G401.6 (cell line): ENCODE measurements at regions not wholly inside any gene's neighbourhood (a gene's known extent, or its start where the extent isn't known, plus 50 kb on each side); places are given as distances from the start of the nearest gene placed in this dataset.
"Not testable (repeated sequence)": the region's sequence is repeated elsewhere in the genome, so short reads cannot be mapped to it uniquely, and the experiment has no call there.

Source experiments
- FAIRE-seq: peaks from 2 replicates; lab custom pipeline; 2012; peaks lifted over from hg19 to GRCh38; lab: Jason Lieb, UNC

- no peak for FAIRE-seq
Observed at GRCh38 chr13:65497265-65497664, 1732.9 kb downstream of the PCDH9 start.

- not testable (repeated sequence) for FAIRE-seq
Observed at GRCh38 chr13:65490725-65491124, 1739.4 kb downstream of the PCDH9 start.

- no peak for FAIRE-seq
Observed at GRCh38 chr13:65488606-65489005, 1741.5 kb downstream of the PCDH9 start.

- no peak for FAIRE-seq
Observed at GRCh38 chr13:65479692-65480091, 1750.4 kb downstream of the PCDH9 start.

- FAIRE-seq: no peak
Observed at GRCh38 chr13:65473196-65473595, 1756.9 kb downstream of the PCDH9 start.

- no peak for FAIRE-seq
Observed at GRCh38 chr13:65472336-65472735, 1757.8 kb downstream of the PCDH9 start.

GRCh38 chr13:65470781-65471180, 1759.4 kb downstream of the PCDH9 start:
- FAIRE-seq: no peak

GRCh38 chr13:65468628-65469027, 1761.5 kb downstream of the PCDH9 start:
- FAIRE-seq: no peak

GRCh38 chr13:65461590-65461989, 1768.5 kb downstream of the PCDH9 start:
- no peak for FAIRE-seq

- FAIRE-seq: no peak
Observed at GRCh38 chr13:65460136-65460535, 1770.0 kb downstream of the PCDH9 start.

- no peak for FAIRE-seq
Observed at GRCh38 chr13:65456150-65456912, 1773.8 kb downstream of the PCDH9 start.

- FAIRE-seq: no peak
Observed at GRCh38 chr13:65454403-65454802, 1775.7 kb downstream of the PCDH9 start.

GRCh38 chr13:65453982-65454381, 1776.2 kb downstream of the PCDH9 start:
- no peak for FAIRE-seq

- FAIRE-seq: no peak
Observed at GRCh38 chr13:65445340-65445739, 1784.8 kb downstream of the PCDH9 start.

GRCh38 chr13:65435590-65435989, 1794.5 kb downstream of the PCDH9 start:
- FAIRE-seq: no peak

- FAIRE-seq: no peak
Observed at GRCh38 chr13:65417953-65418352, 1812.2 kb downstream of the PCDH9 start.

- no peak for FAIRE-seq
Observed at GRCh38 chr13:65416784-65417183, 1813.4 kb downstream of the PCDH9 start.

- no peak for FAIRE-seq
Observed at GRCh38 chr13:65414187-65414586, 1815.9 kb downstream of the PCDH9 start.

- no peak for FAIRE-seq
Observed at GRCh38 chr13:65411521-65411920, 1818.6 kb downstream of the PCDH9 start.

GRCh38 chr13:65410791-65411190, 1819.3 kb downstream of the PCDH9 start:
- FAIRE-seq: peak; percentile 75

- no peak for FAIRE-seq
Observed at GRCh38 chr13:65401315-65401714, 1828.8 kb downstream of the PCDH9 start.

- FAIRE-seq: no peak
Observed at GRCh38 chr13:65400702-65401101, 1829.4 kb downstream of the PCDH9 start.

- FAIRE-seq: no peak
Observed at GRCh38 chr13:65387743-65388347, 1842.3 kb downstream of the PCDH9 start.

GRCh38 chr13:65378943-65379519, 1851.1 kb downstream of the PCDH9 start:
- FAIRE-seq: peak; percentile 72
